Bone marrow (tissue), 2 donors: ENCODE measurements at regions not wholly inside any gene's neighbourhood (a gene's known extent, or its start where the extent isn't known, plus 50 kb on each side); places are given as distances from the start of the nearest gene placed in this dataset.
"Not testable (repeated sequence)": the region's sequence is repeated elsewhere in the genome, so short reads cannot be mapped to it uniquely, and the experiment has no call there.

ENCODE experiments used
- DNase-seq, 2 donors: peaks; one replicate each; lab custom pipeline; 2025; lab: John Stamatoyannopoulos, UW

DNA sequence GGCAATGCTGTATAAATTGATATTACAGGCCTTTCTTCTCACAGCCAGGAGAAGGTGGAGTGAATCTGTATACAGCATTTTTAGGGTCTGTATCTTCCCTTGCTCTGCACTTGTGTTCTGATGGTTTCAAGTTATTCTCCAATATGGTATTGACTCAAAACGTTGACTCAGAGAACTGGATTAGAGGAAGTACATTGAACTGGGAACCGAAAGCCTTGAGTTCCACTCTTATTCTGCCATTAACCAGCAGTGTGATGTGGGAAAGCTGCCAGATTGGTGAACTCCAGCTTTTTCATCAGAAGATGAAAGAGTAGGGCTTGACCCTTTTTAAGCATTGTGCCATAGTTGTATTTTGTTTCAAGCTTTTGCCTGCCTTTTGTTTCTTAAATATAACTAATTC, 167.7 kb downstream of the SPRY2 start:
- no peak for DNase-seq

DNA sequence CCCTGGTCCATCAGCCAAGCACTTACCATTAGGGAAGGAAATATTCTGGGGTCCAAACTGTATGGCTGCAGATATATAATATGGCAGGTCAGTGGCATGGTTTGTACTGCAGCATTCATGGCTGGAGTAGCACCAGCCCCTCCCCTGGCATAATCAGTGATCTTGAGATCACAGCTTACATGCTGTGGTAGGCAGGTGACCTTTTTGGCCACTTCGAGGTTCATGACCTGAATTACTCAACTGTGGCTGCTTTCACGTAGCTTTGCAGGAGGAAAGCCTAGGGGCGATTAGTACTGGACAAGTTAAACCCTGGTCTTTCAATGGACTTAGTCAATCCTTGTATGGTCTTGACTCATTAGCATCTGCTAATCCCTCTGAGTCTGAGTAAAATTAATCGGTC, 169.8 kb downstream of the SPRY2 start:
- no peak for DNase-seq

DNA sequence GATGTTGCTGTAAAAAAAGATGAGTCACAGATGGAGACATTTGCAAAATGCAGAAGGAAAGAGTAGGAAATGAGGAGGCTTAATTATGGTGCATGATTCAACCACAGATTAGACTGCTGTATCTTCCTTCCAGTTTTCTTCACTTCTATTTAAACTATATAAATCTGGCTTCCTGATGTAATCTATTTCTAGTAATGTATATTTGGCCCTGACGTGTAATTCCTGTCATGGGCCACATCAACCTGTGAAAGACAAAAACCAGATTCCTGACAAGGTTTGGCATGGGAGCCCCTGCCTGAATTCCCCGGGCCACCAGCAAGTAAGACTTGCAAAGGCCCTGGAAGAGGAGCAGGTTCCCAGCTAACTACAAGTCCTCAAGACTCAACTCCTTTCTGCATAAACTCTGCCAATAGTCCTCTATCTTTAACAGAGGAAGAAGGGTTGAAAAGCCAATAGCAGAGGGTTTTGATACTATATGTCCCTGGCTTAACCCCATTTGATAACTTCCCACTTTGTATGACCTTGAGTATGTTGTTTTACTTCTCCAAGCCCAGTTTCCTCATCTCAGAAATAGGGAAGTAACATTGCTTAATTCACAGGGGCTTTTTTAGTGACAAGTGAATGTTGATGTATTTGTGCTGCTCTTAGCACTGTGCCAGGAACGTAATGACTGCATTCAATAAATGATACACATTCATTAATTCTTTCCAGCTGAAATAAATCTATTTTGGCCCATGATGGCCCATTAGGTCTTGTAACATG, 172.7 kb downstream of the SPRY2 start:
- peak; percentile 2 to 13 for DNase-seq

DNA sequence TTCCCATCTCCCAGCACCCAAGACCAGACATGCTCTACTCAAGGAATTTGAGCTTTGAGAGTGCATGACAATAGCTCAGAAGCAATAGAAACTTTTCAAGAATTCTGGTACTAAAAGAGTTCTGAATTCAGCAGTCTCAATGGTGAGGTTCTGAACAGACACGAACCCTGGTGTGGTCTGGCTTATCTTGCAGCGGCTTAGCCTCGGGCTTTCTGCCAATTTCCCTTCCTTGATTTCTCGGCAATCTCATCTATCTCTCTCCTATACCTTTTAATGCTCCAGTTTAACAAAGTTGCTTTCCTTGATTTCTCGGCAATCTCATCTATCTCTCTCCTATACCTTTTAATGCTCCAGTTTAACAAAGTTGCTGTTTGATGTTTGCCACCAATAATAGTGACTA, 174.6 kb downstream of the SPRY2 start:
- no peak for DNase-seq

DNA sequence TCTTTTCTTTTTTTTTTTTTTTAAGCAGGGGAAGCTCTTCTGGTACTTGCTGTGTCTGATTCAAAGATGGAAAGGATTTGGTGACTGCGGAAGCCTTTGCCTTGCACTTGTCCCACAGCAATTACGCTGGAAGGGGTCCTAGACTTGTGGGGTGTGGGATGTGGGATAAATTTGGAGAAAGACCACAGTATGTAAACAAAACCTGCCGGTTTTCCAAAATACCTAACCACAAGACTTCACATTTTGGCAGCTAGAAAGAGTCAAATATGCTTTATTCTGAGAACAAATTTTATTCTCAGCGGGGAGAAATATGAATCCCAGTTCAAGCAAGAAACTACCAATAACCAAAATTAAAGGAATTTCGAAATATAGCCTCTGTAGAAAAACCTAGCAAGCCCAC, 176.5 kb downstream of the SPRY2 start:
- DNase-seq: no peak

DNA sequence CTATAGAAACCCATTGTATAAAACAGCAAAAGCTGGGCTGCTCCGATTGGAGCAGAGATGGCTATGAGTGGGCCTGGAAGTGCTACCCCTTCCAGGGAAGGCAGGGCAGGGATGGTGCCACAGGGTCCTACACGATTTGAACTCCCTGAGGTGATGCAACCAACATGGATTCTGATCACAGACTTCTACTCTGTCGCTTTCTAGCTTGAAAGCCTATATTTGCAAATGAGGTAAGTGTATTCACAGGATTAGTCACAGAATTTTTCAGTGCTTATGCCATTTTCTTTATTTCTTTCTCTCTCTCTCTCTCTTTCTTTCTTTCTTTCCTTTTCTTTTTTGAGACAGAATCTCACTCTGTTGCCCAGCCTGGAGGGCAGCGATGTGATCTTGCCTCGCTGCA, 179.0 kb downstream of the SPRY2 start:
- no peak for DNase-seq

DNA sequence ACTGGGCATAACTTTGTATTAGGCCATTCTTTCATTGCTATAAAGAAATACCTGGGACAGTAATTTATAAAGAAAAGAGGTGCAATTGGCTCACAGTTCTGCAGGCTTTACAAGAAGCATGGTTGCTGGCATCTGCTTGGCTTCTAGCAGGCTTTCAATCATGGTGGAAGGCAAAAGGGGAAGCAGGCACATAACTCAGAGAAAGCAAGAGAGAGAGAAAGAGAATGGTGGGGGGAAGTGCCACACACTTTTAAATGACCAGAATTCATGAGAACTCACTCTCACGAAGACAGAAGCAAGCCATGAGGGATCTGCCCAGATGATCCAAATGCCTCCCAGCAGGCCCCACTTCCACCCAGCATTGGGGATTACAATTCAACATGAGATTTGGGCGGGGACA, 179.7 kb downstream of the SPRY2 start:
- no peak for DNase-seq

DNA sequence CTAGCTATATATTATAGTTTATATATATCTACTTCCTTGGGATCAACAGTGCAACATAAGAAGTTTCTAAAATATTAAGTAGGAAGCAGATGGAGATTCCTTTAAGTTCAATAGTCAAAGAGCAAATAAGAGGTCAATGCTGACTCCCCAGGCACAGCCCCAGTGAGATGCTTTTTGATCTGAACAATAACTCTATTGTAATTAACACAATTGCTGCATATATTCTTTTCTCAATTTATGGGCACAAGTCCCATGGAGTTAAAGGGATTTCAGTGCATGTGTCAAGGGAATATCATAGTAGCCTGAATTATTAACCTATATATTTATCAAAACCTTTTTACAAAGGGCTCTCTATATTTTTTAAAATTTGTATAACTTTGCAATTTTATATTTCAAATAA, 180.8 kb downstream of the SPRY2 start:
- no peak for DNase-seq

DNA sequence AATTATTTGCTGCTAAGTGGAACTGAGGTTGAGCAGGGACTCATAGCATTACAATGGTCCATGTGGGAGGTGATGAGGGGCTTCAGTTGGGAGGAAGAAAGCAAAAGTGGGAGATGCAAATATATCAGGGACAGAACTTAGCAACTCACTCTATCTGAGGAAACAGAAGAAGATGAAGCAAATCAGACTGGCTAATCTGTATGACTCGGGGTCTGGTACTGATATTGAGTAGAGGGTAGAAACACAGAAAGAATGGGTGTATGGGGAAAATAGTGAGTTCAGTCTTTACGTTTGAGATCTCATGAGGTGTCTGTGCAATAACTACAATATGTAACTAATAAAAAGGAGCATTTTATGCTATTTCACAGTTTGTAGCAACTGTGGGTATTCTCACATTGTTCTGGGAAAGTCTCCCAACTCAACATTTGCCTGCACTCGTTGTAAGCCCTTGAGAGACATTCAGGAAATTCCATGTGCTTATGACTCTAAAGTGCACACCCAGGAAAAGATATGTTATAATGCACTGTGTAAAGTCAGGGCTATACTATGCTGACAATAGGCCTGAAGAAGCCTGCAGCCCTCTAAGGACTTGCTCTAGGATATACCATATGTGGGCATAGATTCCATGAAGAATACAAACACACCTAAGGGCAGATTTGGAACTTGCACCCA, 183.5 kb downstream of the SPRY2 start:
- no peak for DNase-seq

DNA sequence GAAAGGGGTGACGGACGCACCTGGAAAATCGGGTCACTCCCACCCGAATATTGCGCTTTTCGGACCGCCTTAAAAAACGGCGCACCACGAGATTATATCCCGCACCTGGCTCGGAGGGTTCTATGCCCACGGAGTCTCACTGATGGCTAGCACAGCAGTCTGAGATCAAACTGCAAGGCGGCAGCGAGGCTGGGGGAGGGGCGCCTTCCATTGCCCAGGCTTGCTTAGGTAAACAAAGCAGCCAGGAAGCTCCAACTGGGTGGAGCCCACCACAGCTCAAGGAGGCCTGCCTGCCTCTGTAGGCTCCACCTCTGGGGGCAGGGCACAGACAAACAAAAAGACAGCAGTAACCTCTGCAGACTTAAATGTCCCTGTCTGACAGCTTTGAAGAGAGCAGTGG, 188.8 kb downstream of the SPRY2 start:
- not testable (repeated sequence) for DNase-seq

DNA sequence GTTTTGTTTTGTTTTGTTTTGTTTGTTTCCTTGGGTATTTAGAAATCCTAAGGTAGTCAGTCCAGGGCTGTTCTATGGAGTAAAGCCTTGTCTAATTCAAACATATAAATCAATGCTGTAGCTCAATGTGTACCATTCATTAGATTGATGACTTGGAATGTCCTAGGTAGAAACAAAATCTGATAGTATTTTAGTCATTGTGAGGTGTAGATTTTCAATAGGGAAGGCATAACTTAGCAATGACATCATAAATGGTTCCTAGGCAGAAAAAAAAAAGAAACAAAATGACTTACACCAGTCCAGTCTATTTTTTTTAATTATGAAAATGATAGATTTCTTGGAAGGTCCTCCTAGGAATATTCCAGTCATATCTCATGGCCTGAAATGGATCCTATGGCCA, 189.9 kb downstream of the SPRY2 start:
- no peak for DNase-seq

DNA sequence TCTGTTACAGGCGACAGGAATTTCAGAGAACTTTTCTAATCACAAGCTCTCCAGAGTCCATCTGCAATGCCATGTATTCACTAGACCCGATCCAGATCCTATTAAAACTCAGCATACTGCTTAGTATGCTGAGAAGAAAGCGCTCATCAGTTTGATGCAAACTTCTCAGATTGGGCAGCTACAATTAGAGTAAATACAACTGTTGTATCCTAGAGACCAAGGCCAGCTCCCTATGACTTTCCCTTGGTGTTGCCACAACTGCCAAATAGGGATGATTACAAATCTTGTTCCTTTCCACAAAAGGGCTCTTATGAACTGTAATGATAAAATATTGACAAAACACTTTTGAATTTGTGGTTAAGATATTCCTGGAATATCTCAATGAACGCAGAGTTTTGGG, 191.2 kb downstream of the SPRY2 start:
- DNase-seq: no peak

DNA sequence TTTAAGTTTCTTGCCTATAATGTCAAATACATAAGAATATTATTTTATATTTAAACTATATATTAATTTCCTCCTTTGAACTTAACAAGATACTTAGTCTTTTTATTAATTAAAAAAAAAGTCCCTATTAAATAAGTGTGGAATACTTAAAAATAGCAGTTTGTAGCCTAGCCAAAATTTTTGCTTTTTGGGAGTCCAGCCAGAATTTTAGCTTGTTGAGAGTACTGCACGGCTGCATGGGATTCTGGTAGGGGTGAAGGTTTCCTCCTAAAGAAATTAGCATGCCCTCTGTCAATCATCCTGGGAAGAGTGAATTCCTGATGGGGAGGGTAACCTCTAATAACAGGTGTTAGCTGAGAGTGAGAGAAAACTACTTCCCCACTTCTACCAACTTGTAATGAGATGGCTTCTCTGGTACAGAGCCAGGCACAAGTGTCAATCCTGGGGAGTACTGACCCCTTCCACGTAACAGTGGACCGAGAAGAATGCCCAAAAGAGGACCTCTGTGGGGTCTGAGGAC, 195.7 kb downstream of the SPRY2 start:
- DNase-seq: no peak

DNA sequence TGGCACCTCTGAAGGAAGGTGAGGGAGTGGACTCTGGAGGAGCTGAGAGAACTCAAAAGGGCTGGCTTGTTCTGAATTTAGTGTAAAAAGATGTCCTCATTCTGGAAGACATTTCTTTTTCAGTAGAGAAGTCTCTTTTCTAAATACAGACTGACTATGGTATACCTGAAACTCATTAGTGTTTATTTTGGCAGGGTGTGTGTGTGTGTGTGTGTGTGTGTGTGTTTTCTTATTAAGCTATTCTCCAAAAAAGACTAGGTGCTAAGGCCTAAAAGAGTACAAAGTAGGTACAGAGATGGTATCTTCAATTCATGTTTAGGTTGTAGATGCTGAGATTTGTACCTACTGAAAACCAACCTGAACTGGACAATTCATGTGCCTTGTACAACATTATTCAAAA, 196.4 kb downstream of the SPRY2 start:
- no peak for DNase-seq

DNA sequence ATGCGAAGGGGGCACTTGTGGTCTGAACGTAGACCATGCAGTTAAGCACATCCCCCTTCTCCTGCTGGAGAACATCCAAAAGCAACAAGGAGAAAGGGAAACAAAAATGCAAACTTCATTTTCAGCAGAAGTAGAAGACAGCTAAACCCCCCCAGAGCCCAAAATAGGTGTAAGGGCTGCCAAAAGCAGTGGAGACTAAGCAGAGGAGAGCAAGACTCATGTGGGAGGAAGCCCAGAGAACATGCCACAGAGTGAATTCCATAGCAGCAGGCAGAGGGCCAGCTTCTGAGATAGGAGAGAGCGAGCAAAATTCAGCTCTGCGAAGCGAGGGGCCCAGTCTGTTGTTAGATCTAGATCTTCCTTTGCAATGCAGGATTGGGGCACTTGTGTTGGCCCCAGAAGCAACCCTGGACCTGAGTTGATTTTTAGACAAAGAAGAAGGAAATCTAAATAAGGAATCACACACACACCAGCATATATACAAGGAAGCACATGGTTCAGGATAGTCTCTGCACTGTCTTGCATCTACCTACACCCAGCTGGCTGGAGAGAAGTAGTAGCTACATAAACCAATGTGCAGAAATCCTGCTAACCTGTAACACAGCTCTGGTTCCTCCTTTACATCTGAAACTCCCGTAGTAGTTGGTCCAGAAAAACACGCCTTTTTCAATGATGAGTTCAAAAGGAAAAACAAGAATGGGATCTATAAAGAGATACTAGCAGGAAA, 199.6 kb downstream of the SPRY2 start:
- DNase-seq: no peak

DNA sequence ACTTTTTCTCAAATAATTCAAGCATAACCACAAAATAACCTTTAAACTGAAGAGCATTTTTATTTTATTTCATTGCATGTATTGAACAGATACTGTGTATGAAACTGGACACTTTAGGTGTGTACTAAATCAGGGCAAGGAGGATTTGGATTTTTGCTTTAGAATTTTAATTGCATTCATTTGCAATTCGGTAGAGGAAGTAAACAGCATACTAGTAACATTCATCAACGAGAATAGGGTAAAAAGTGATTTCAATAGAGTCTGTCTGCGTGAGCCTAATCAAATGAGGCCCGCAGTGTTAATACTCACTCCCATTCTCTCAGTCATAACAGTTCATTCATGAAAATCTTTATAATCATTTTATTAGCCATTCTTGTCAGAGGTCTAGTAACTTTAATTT, 200.2 kb downstream of the SPRY2 start:
- DNase-seq: no peak

DNA sequence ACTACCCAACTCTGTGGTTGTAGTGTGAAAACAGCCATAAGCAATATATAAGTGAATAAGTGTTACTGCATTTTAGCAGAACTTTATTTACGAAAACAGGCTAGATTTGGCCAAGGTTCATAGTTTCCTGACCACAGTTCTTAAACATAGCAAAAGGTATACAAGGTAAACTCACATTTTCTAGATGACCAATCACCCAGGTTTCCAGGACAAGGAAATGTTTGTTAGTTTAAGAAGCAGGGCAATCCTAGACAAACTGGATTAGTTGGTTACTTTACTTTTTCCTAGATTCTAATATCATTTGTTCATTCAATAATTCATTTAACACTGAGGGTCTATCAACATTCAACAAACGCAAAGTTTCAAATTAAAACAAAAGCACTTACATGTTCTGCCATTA, 201.7 kb downstream of the SPRY2 start:
- DNase-seq: no peak

DNA sequence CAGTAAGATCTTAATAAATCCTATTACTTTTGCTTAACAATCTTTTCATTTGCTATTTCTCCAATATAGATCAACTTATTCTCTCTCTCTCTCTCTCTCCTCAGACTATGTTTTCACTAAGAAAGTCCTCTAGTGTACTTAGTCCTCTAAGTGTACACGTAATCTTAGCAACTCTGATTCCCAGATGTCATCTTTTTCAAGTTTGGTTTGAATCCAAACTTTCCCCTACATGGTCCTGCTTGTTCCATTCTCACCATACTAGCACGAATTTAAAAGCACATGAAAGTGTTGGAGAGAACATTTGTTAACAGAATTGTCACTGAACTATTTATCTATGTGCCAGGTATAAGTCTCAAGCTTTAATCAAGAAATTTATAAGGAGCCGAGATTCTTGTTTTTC, 202.9 kb downstream of the SPRY2 start:
- no peak for DNase-seq

DNA sequence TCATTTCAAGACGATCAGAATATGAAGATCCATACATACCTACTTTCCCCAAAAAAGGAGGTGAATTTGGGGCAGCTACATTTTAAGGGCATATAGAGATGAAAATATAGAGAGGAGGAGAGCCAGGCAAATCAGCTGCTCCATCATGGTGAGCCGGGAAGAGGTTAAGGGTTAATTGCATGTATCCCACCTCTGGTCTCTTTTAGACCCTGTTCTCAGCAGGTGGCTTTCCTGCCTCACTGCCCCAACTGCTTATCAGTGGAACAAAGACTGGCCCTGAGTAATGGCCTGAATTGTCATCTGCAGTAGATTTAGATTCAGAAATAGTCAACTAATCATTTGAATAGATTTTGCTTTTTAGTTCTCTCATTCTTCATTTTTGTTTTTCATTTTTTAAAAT, 206.6 kb downstream of the SPRY2 start:
- no peak for DNase-seq

DNA sequence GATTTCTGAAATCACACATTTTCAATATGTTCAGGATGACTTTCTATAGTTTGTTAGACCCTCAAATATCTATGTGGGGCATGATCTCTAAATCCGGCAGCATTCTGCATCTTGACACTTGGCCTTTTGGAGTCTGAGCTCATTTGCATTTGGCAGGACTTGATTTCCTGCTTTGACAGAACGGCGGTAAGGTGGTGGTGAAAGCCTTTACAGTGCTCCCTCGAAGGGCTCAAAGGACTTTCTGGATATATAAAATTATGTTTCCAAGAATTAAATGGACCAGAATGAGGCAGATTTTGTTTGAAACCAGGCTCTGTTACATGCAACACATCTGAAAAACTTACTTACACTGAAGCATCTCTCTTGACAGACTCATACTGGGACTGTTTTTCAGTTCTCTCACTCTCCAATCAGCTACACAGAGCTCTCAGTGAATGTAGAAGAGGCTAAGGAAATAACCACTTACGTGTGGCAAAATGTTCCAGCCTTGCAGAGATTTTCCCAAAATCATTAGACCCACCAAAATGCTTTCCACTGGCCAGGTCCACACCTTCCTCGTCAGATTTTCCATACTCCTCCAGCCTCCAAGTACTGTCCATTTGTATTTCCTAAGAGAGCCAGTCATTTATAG, 207.2 kb downstream of the SPRY2 start:
- no peak for DNase-seq

DNA sequence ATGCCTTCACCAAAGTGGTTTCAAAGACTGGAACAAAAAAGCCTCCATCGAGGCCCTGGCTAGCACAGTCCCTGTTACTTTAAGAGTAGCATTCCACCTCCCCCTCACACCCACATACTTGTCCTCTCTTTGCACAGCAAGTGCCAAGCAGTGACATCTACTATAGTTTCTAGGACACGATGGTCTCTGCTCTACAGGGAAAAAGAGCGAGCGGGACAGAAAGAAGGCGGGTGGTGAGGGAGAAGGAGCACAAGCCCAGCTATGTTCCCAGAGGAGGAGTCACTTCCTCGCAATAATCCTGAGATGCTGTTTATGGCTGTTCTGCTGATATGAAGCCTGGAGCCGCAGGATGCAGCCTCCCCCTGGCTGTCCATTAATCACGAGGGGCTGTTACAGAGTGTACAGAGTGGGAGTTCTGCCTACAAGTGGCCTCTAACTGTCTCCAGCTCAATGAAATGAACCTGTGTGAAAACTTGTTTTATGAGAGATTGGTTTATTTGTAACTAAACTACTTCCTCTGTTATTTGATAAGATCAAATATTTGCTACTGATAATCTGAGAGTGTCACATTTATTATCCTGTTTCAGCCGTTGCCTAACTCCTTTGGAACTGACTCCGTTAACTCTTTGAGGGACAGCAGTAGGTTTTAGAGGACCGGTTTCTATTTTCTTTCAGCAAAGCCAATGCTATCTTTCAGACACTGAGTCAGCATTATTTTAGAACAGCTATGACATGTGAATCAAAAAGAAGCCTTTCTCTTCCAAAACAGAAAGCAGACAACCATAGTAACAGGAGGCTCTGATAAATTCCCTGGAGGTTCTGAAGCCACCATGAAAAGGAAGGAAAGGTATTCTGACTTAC, 208.0 kb downstream of the SPRY2 start:
- no peak for DNase-seq

DNA sequence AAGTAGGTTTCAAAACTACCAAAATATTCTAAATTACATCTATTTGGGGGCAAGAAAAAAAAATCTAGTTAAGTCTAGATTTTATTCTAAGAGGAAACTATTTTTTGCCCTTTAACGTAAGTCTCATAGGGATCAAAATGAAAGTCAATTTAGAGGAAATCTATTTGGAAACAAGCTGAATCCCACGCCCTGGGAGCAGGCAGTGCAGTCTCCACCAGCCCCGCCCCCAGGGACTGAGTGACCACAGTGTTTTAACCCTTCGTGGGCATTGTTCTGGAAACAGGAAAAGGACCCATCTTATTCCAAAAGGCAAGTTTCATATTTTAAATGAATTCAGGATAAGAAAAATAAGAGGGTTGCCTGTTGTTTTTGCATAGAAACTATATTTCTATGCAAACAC, 209.7 kb downstream of the SPRY2 start:
- DNase-seq: no peak
